Stimulated activated memory B cell treated with anti-CD40 and anti-IgM and Interleukin-4, amounts not matched to agents 10 μg/mL and 1 μg/mL and 100 μg/mL, for 72 hours (primary cell): ENCODE measurements at regions not wholly inside any gene's neighbourhood (a gene's known extent, or its start where the extent isn't known, plus 50 kb on each side); places are given as distances from the start of the nearest gene placed in this dataset.
"Not testable (repeated sequence)": the region's sequence is repeated elsewhere in the genome, so short reads cannot be mapped to it uniquely, and the experiment has no call there.

Source experiments
- ATAC-seq: fragments of 150-1000 bp; cut with Tn5 transposase; 2 replicates; pipeline ENCODE4 v1.10.0; 2021
- H3K27ac Mint-ChIP-seq: one replicate; pipeline ENCODE4 v1.8.0; 2022; ENCODE audit warnings: mild to moderate bottlenecking, mixed read lengths
- H3K27me3 Mint-ChIP-seq: one replicate; pipeline ENCODE4 v1.8.0; 2022; ENCODE audit warnings: mixed read lengths
- H3K36me3 Mint-ChIP-seq: one replicate; pipeline ENCODE4 v1.8.0; 2022; ENCODE audit warnings: mixed read lengths
- H3K4me1 Mint-ChIP-seq: one replicate; pipeline ENCODE4 v1.8.0; 2022; ENCODE audit warnings: mixed read lengths
- H3K4me3 Mint-ChIP-seq: one replicate; pipeline ENCODE4 v1.8.0; 2022; ENCODE audit warnings: mild to moderate bottlenecking, moderate library complexity, mixed read lengths
- H3K9me3 Mint-ChIP-seq: one replicate; pipeline ENCODE4 v1.8.0; 2022; ENCODE audit warnings: mixed read lengths

- H3K9me3 Mint-ChIP-seq = no peaks in the 10 kb centered on the region
Observed at GRCh38 chr22:33163815-33164214, 105.6 kb upstream of the SYN3 start.

DNA sequence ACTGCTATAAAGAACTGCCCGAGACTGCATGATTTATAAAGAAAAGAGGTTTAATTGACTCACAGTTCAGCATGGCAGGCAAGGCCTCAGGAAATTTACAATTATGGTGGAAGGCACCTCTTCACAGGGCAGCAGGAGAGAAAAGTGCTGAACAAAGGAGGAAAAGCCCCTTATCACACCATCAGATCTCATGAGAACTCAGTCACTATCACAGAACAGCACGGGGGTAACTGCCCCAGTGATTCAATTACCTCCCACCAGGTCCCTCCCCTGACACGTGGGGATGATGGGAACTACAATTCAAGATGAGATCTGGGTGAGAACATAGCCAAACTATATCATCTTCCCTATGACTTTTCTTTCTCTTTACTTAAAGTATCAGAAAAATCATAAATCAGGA, 104.0 kb upstream of the SYN3 start:
- Mint-ChIP-seq H3K4me1 (no peaks in the 10 kb centered on the region), H3K36me3 (no peaks in the 10 kb centered on the region), H3K27ac (no peak overlapping the region), H3K4me3 (no peak overlapping the region), H3K9me3 (peaks cover 3% of the 10 kb centered on the region), H3K27me3 (peaks cover 16% of the 10 kb centered on the region)
- ATAC-seq = no peak

More at GRCh38 chr22:33163815-33164214, 105.6 kb upstream of the SYN3 start:
- Mint-ChIP-seq H3K27ac (no peak overlapping the region), H3K36me3 (no peaks in the 10 kb centered on the region), H3K27me3 (peaks cover 11% of the 10 kb centered on the region), H3K4me1 (no peaks in the 10 kb centered on the region), H3K4me3 (no peak overlapping the region)
- no peak for ATAC-seq

- peaks cover 3% of the 10 kb centered on the region for H3K9me3 Mint-ChIP-seq
- H3K4me1 Mint-ChIP-seq = no peaks in the 10 kb centered on the region
- no peak overlapping the region for H3K27ac Mint-ChIP-seq
- ATAC-seq = no peak
- H3K36me3 Mint-ChIP-seq = no peaks in the 10 kb centered on the region
- H3K4me3 Mint-ChIP-seq = no peak overlapping the region
- H3K27me3 Mint-ChIP-seq = peaks cover 21% of the 10 kb centered on the region
Observed at GRCh38 chr22:33160525-33160924, 102.3 kb upstream of the SYN3 start.

DNA sequence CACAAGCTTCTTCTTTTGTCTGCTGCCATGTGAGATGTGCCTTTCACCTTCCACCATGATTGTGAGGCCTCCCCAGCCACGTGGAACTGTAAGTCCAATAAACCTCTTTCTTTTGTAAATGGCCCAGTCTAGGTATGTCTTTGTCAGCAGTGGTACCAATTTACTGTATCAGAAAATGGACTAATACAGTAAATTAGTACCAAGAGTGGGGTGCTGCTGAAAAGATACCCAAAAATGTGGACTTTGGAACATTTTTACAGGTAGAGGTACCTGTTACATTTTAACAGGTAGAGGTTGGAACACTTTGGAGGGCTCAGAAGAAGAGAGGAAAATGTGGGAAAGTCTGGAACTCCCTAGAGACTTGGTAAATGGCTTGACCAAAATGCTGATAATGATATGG, 96.8 kb upstream of the SYN3 start:
- ATAC-seq, H3K36me3 Mint-ChIP-seq, H3K4me3 Mint-ChIP-seq, H3K4me1 Mint-ChIP-seq, H3K27ac Mint-ChIP-seq, H3K9me3 Mint-ChIP-seq: not testable (repeated sequence)
- peaks cover 19% of the 10 kb centered on the region for H3K27me3 Mint-ChIP-seq

- Mint-ChIP-seq H3K27me3 (peaks cover under 1% of the 10 kb centered on the region), H3K36me3 (peaks cover under 1% of the 10 kb centered on the region), H3K27ac (no peak overlapping the region), H3K9me3 (no peaks in the 10 kb centered on the region), H3K4me3 (no peak overlapping the region), H3K4me1 (peaks cover 4% of the 10 kb centered on the region)
- no peak for ATAC-seq
Observed at GRCh38 chr22:33149611-33150010, 91.4 kb upstream of the SYN3 start.

GRCh38 chr22:33144721-33145120, 86.5 kb upstream of the SYN3 start:
- Mint-ChIP-seq H3K27me3 (no peaks in the 10 kb centered on the region), H3K9me3 (no peaks in the 10 kb centered on the region), H3K36me3 (no peaks in the 10 kb centered on the region), H3K4me3 (no peak overlapping the region), H3K27ac (no peak overlapping the region), H3K4me1 (no peaks in the 10 kb centered on the region)
- ATAC-seq = no peak

DNA sequence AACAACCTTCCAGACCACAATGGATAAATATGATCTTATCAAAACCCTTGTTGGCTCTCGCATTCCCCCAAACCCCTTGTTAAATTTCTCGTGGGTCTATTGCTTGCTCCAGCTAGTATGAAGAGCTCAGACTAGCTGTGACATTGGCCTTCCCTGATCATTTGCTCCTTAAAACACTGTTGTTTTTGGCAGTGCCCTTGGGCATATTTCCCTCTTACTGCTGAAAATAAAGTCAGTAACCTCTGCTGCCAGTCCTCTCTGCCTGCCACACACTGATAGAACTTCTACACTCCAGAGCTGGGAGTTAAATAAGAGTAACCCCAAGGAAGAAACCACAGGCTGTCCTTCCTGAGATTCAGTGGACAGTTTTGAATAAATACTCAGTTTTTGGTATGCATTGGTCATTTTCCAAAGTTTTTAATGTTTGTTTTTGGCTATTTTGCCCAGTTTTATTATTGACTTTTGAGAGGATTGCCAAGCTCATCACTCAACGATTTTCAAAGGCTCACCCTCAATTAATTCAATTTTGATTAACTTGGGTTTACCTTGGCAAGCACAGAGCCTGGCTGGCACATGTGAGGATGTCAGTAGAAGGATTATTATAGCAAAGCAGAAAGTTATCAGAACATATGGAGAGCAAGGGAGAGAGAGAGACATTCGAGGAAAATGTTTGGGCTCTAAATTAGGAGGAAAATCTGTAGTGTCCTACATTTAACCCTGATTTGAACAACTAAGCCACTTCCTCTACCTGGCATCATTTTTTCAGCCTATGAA, 84.3 kb upstream of the SYN3 start:
- Mint-ChIP-seq H3K4me3 (no peak overlapping the region), H3K27ac (no peak overlapping the region), H3K36me3 (peaks cover 10% of the 10 kb centered on the region), H3K9me3 (peaks cover 9% of the 10 kb centered on the region), H3K27me3 (no peaks in the 10 kb centered on the region), H3K4me1 (no peaks in the 10 kb centered on the region)
- ATAC-seq = no peak

- Mint-ChIP-seq H3K4me3 (no peak overlapping the region), H3K27ac (no peak overlapping the region), H3K27me3 (no peaks in the 10 kb centered on the region), H3K4me1 (no peaks in the 10 kb centered on the region), H3K9me3 (peaks cover 13% of the 10 kb centered on the region), H3K36me3 (peaks cover 10% of the 10 kb centered on the region)
- no peak for ATAC-seq
Observed at GRCh38 chr22:33139937-33140336, 81.8 kb upstream of the SYN3 start.

DNA sequence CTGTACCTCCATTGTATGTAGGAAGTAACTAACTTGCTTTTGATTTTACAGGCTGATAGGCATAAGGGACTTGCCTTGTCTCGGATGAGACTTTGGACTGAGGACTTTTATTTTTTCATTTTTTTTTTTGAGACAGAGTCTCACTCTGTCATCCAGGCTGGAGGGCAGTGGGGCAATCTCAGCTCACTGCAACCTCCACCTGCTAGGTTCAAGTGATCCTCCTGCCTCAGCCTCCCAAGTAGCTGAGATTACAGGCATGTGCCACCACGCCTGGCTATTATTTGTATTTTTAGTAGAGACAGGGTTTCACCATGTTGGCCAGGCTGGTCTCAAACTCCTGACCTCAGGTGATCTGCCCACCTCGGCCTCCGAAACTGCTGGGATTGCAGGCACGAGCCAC, 80.2 kb upstream of the SYN3 start:
- not testable (repeated sequence) for H3K4me1 Mint-ChIP-seq, ATAC-seq, H3K27ac Mint-ChIP-seq, H3K4me3 Mint-ChIP-seq, H3K27me3 Mint-ChIP-seq
- Mint-ChIP-seq H3K9me3 (peaks cover 13% of the 10 kb centered on the region), H3K36me3 (peaks cover 10% of the 10 kb centered on the region)

DNA sequence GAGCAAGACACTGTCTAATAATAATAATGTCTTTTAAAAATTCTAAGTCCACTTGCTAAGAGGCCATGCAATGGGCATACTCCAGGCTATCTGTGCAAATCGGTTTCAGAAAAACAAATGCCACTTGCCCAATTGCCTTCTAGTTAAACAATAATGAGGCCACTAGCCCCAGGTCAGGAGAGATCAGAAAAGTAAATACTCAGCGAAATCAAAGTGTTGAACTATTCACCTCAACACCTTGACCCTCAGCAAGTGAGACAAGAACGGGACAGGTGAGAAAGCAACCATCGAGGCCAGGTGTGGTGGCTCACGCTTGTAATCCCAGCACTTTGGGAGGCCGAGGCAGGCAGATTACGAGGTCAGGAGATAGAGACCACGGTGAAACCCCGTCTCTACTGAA, 72.3 kb upstream of the SYN3 start:
- Mint-ChIP-seq H3K4me3 (no peak overlapping the region), H3K9me3 (no peaks in the 10 kb centered on the region), H3K36me3 (no peaks in the 10 kb centered on the region), H3K27ac (no peak overlapping the region), H3K4me1 (no peaks in the 10 kb centered on the region), H3K27me3 (peaks cover 11% of the 10 kb centered on the region)
- no peak for ATAC-seq

- no peaks in the 10 kb centered on the region for H3K36me3 Mint-ChIP-seq
- no peaks in the 10 kb centered on the region for H3K9me3 Mint-ChIP-seq
- H3K4me1 Mint-ChIP-seq = no peaks in the 10 kb centered on the region
- no peak overlapping the region for H3K27ac Mint-ChIP-seq
- no peak overlapping the region for H3K4me3 Mint-ChIP-seq
- peaks cover 11% of the 10 kb centered on the region for H3K27me3 Mint-ChIP-seq
- no peak for ATAC-seq
Observed at GRCh38 chr22:33129621-33130020, 71.4 kb upstream of the SYN3 start.

DNA sequence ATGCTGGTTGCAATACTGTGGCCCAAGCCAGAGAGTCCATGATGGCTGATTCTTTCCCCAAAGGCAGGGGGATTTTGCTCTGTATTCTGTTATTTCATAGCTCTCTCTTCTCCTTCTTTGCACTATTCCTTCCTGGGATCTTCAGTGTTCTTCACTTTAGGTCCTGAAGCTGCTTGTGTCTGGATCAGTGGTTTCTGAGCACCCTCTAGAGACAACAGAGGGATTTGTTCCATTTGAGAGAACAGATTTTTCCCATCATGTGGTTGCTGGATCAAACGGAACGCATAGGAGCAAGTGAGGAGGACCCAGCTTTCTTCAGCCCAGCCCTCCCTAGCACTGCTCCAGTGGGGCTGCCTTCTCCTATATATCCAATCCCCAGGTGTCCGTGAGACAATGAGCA, 68.7 kb upstream of the SYN3 start:
- no peaks in the 10 kb centered on the region for H3K4me1 Mint-ChIP-seq
- peaks cover 11% of the 10 kb centered on the region for H3K27me3 Mint-ChIP-seq
- ATAC-seq = no peak
- H3K4me3 Mint-ChIP-seq = no peak overlapping the region
- H3K9me3 Mint-ChIP-seq = peaks cover 3% of the 10 kb centered on the region
- H3K36me3 Mint-ChIP-seq = no peaks in the 10 kb centered on the region
- no peak overlapping the region for H3K27ac Mint-ChIP-seq

GRCh38 chr22:33124471-33124870, 66.3 kb upstream of the SYN3 start:
- Mint-ChIP-seq H3K27me3 (peaks cover 11% of the 10 kb centered on the region), H3K36me3 (no peaks in the 10 kb centered on the region), H3K9me3 (peaks cover 3% of the 10 kb centered on the region), H3K4me1 (no peaks in the 10 kb centered on the region), H3K4me3 (no peak overlapping the region), H3K27ac (no peak overlapping the region)
- no peak for ATAC-seq

DNA sequence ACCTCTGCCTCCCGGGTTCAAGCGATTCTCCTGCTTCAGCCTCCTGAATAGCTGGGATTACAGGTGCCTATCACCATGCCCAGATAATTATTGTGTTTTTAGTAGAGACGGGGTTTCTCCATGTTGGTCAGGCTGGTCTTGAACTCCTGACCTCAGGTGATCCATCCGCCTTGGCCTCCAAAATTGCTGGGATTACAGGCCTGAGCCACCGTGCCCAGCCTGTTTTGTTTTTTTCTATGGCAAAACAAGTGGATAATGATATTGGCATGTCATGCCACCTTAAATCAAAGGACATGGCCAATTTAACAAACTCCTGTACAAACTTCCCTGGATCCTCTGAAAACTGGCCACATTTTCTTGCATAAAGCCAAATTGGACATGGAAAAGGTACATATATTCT, 64.3 kb upstream of the SYN3 start:
- H3K27me3 Mint-ChIP-seq, H3K27ac Mint-ChIP-seq, H3K4me3 Mint-ChIP-seq, H3K36me3 Mint-ChIP-seq, H3K4me1 Mint-ChIP-seq, ATAC-seq, H3K9me3 Mint-ChIP-seq: not testable (repeated sequence)

DNA sequence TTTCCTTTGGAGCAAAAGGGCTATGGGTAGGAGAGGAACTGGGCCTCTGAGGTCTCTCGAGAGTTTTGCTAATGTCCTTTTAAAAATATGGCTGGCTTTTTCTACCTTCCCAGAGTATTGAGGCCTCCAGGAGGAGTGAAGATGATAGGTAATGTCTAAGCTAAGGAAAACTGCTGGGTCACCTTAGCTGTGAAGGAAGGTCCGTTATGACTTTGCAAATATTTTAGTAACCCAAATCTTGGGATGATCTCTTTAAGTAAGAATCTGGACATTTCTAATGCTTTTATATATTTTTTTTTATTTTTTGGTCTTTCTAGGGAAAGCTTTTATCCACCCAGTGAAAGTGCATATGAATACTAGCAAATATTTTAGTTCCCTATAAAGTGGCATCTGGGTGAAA, 60.9 kb upstream of the SYN3 start:
- Mint-ChIP-seq H3K4me3 (no peak overlapping the region), H3K36me3 (no peaks in the 10 kb centered on the region), H3K27ac (no peak overlapping the region), H3K4me1 (no peaks in the 10 kb centered on the region), H3K9me3 (peaks cover under 1% of the 10 kb centered on the region), H3K27me3 (no peaks in the 10 kb centered on the region)
- ATAC-seq = no peak

DNA sequence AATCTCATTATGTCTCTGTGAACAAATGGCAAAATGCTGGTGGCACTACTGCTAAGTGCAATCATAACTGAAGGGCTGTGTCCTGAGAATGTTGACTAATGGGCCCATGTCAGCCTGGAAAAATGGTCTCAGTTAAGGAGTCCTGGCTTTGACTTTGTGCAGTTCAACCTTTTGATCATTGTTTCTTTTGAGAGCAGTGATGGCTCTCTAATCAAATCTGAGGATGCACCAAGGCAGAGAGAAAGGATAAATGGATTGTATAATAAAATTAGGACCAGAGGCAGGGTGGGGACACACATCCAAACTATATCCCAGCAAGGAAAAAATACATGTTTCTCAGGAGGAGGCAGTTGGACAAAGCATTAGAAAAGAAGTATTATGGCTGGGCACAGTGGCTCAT, 59.6 kb upstream of the SYN3 start:
- no peak overlapping the region for H3K27ac Mint-ChIP-seq
- ATAC-seq = no peak
- peaks cover 2% of the 10 kb centered on the region for H3K4me1 Mint-ChIP-seq
- H3K9me3 Mint-ChIP-seq = no peaks in the 10 kb centered on the region
- H3K27me3 Mint-ChIP-seq = no peaks in the 10 kb centered on the region
- no peaks in the 10 kb centered on the region for H3K36me3 Mint-ChIP-seq
- no peak overlapping the region for H3K4me3 Mint-ChIP-seq
